WTC11 (cell line): ENCODE measurements at regions not wholly inside any gene's neighbourhood (a gene's known extent, or its start where the extent isn't known, plus 50 kb on each side); places are given as distances from the start of the nearest gene placed in this dataset.

Experiments
- ESRRA ChIP-seq: sonication (generic); formaldehyde crosslinking; IDR thresholded peaks from 2 replicates; pipeline ENCODE4 v1.8.1; 2022; ENCODE audit warnings: mild to moderate bottlenecking, missing genetic modification reagents, borderline replicate concordance
- SP1 ChIP-seq: sonication (generic); formaldehyde crosslinking; conservative IDR thresholded peaks from 2 replicates; pipeline ENCODE4 v1.8.1; 2022; ENCODE audit warnings: missing genetic modification reagents
- TF ChIP-seq, protein P1 (sequence below): sonication (generic); formaldehyde crosslinking; IDR thresholded peaks from 2 replicates; pipeline ENCODE4 v1.8.1; 2022; ENCODE audit warnings: mild to moderate bottlenecking, missing genetic modification reagents, moderate library complexity, borderline replicate concordance

DNA sequence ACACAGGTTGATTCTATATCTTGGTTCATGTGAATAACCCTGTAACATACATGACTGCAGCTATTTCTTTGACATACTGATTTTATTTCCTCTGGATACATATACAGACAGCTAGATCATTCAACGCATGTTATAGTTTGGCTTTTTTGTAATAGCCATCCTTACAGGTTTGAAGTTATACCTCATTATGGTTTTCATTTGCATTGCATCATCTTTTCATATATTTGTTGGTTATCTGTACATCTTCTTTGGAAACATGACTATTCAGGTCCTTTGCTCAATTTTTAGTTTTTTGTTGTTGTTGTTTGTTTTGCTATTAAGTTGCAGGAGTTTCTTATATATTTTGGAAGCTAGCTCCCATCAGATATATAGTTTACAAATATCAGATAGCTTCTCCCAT is 276.2 kb upstream of the NETO1 start:
- no peak for TF ChIP-seq SP1
- no peak for TF ChIP-seq ESRRA (CRISPR knock-in tag)
- TF ChIP-seq, protein P1, sequence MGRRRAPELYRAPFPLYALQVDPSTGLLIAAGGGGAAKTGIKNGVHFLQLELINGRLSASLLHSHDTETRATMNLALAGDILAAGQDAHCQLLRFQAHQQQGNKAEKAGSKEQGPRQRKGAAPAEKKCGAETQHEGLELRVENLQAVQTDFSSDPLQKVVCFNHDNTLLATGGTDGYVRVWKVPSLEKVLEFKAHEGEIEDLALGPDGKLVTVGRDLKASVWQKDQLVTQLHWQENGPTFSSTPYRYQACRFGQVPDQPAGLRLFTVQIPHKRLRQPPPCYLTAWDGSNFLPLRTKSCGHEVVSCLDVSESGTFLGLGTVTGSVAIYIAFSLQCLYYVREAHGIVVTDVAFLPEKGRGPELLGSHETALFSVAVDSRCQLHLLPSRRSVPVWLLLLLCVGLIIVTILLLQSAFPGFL (CRISPR knock-in tag), result no peak
